ENCODE measurements at regions not wholly inside any gene's neighbourhood (a gene's known extent, or its start where the extent isn't known, plus 50 kb on each side); places are given as distances from the start of the nearest gene placed in this dataset.

GRCh38 chr6:169339731-169340309 lies 86.2 kb upstream of the THBS2 start:
- TF ChIP-seq ZFX (IDR thresholded peaks at IDR 0.05; ENCODE audit: borderline replicate concordance) (no peak), CTCF (IDR thresholded peaks at IDR 0.05) (no peak)
- no peak overlapping the region for H3K27ac ChIP-seq

- TF ChIP-seq CTCF (IDR thresholded peaks at IDR 0.05) (no peak), ZFX (IDR thresholded peaks at IDR 0.05; ENCODE audit: borderline replicate concordance) (no peak)
- H3K27ac ChIP-seq = no peak overlapping the region
These were observed 85.4 kb upstream of the THBS2 start for GRCh38 chr6:169339025-169339424.

GRCh38 chr6:169337886-169338445 lies 84.3 kb upstream of the THBS2 start:
- no peak for TF ChIP-seq CTCF (IDR thresholded peaks at IDR 0.05)
- no peak for TF ChIP-seq ZFX (IDR thresholded peaks at IDR 0.05; ENCODE audit: borderline replicate concordance)
- H3K27ac ChIP-seq = no peak overlapping the region

DNA sequence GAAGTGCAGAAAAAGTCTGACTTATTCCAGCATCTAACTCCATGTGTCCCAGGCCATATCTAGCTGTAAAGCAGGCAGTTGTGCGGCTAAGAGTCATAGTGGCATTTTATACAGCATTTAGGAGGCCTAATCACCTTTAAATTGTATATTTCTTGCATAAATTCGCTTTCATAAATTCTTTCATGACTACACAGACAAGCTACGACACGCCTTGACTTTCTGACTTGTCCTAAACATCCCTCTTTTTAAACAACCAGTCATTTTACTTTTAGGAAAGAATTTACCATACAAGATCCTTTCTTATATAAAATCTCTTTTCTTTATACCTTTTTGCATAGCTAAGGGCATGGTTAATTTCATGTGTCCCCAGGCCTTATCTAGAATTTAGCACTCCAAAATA lies 81.7 kb upstream of the THBS2 start:
- no peak for TF ChIP-seq CTCF (IDR thresholded peaks at IDR 0.05)
- TF ChIP-seq ZFX (IDR thresholded peaks at IDR 0.05; ENCODE audit: borderline replicate concordance) = no peak
- no peak overlapping the region for H3K27ac ChIP-seq

DNA sequence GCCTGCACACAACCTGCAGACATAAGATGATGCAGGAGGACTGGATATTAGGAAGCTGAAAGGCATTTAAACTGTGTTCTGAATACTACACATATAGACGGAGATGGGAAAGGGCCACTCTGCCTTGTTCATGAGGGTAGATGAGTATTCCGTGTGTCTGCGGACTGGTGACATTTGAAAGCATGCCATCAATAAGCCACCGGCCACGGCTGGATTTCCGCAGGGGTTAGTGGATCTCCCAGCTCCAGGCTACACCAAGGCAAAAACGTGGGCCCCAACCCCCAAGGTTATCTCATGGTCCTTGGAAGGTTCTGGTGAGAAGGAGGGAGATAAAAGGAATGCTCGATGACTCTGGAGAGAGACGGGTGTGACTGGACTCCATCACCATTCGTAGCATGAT lies 78.6 kb upstream of the THBS2 start:
- H3K27ac ChIP-seq = no peak overlapping the region
- TF ChIP-seq ZFX (IDR thresholded peaks at IDR 0.05; ENCODE audit: borderline replicate concordance) (no peak), CTCF (IDR thresholded peaks at IDR 0.05) (no peak)

DNA sequence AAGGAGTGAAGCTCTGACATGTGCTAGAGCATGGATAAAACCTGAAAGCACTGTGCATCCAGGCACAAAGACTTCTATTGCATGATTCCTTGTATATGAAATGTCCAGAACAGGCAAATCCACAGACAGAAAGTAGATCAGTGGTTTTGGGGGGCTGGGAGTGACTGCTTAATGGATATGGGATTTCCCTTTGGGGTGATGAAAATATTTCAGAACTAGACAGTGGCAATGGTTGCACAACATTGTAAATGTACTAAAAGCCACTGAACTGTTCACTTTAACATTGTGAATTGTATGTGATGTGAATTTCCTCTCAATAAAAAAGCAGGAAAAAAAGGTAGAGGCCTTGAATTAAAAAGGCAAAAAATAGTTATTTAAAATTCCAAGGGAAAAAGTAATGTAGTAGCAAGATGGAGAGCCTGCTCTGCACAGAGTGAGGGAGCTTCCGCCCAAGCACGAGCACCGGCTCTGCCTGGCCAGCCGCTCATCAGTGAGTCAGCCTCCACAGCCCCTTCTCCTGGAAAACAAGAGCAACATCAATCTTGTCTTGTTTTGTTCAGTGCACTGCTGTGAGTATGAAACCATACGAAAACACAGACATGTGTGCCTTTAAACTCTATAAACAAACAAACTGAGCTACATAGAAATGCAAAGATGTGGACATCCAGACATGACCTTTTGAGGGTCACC lies 74.6 kb upstream of the THBS2 start:
- H3K27ac ChIP-seq = no peak overlapping the region
- TF ChIP-seq CTCF (IDR thresholded peaks at IDR 0.05) = no peak
- TF ChIP-seq ZFX (IDR thresholded peaks at IDR 0.05; ENCODE audit: borderline replicate concordance) = no peak

All from 22Rv1 (cell line).